ENCODE measurements at regions not wholly inside any gene's neighbourhood (a gene's known extent, or its start where the extent isn't known, plus 50 kb on each side); places are given as distances from the start of the nearest gene placed in this dataset.

DNA sequence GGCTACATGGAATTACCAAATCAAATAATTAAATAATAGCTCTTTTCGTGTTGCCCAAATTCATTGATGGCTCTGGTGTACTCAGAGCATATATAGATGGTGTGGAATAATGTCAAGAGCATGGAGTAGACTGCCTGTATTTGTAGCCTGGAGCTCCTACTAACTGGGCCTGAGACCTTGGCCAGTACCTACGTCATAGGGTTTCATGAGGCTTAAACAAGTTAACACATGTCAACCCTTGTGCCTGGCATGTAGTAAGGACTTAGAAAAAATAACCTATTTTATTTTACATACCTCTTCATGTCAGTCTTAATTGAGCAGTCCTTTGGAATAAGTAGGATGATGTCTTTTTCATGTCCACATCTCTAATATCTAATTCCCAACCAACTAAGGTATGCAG, 223.7 kb upstream of the DPH6 start:
- no peak for TF ChIP-seq CTCF (IDR thresholded peaks at IDR 0.05; ENCODE audit: poor library complexity, severe bottlenecking)
- no peak for TF ChIP-seq EZH2 (IDR thresholded peaks at IDR 0.05; ENCODE audit: borderline replicate concordance, insufficient read depth, low read length, poor library complexity, severe bottlenecking)
- TF ChIP-seq MXI1 (conservative IDR thresholded peaks at IDR 0.05; ENCODE audit: poor library complexity, severe bottlenecking): no peak
- TF ChIP-seq TAF1 (IDR thresholded peaks at IDR 0.05; ENCODE audit: low read depth): no peak
- TF ChIP-seq EP300 (conservative IDR thresholded peaks at IDR 0.05; ENCODE audit: poor library complexity, severe bottlenecking): no peak
- TF ChIP-seq POLR2AphosphoS5 (IDR thresholded peaks at IDR 0.05): no peak
- TF ChIP-seq SMC3 (conservative IDR thresholded peaks at IDR 0.05; ENCODE audit: poor library complexity): no peak
- no peak for TF ChIP-seq RAD21 (conservative IDR thresholded peaks at IDR 0.05)
- TF ChIP-seq, protein P1, sequence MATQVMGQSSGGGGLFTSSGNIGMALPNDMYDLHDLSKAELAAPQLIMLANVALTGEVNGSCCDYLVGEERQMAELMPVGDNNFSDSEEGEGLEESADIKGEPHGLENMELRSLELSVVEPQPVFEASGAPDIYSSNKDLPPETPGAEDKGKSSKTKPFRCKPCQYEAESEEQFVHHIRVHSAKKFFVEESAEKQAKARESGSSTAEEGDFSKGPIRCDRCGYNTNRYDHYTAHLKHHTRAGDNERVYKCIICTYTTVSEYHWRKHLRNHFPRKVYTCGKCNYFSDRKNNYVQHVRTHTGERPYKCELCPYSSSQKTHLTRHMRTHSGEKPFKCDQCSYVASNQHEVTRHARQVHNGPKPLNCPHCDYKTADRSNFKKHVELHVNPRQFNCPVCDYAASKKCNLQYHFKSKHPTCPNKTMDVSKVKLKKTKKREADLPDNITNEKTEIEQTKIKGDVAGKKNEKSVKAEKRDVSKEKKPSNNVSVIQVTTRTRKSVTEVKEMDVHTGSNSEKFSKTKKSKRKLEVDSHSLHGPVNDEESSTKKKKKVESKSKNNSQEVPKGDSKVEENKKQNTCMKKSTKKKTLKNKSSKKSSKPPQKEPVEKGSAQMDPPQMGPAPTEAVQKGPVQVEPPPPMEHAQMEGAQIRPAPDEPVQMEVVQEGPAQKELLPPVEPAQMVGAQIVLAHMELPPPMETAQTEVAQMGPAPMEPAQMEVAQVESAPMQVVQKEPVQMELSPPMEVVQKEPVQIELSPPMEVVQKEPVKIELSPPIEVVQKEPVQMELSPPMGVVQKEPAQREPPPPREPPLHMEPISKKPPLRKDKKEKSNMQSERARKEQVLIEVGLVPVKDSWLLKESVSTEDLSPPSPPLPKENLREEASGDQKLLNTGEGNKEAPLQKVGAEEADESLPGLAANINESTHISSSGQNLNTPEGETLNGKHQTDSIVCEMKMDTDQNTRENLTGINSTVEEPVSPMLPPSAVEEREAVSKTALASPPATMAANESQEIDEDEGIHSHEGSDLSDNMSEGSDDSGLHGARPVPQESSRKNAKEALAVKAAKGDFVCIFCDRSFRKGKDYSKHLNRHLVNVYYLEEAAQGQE (IDR thresholded peaks at IDR 0.05; ENCODE audit: borderline replicate concordance): no peak

Data from neural cell (in vitro differentiated cells).